HG03135 (cell line): ENCODE measurements at regions not wholly inside any gene's neighbourhood (a gene's known extent, or its start where the extent isn't known, plus 50 kb on each side); places are given as distances from the start of the nearest gene placed in this dataset.

Experiments
- ATAC-seq: cut with Tn5 transposase; IDR thresholded peaks from one replicate; pipeline ENCODE4 v1.9.1; 2021; ENCODE audit warnings: mild to moderate bottlenecking, moderate library complexity; ENCODE audit not compliant: unreplicated experiment

DNA sequence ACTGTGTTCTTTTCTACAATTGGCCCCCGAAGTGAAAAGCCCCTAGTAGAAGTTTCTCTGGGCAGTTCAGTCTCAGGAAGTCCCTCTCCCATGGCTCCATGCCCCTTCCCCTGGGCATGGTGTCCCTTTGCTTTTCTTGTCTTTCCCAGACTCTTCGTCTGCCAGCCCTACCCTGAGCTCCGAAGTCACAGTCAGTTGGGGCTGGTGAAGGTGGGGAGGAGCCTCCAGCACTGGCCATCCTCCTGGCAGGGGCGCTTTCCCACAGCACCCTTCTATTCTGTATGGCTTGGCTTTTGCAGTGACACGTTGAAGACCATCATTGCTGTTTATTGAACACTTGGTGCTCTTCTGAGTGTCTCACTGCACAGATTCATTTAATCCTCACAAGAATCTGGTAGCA, 195.1 kb upstream of the CADM1 start:
- ATAC-seq, result no peak

DNA sequence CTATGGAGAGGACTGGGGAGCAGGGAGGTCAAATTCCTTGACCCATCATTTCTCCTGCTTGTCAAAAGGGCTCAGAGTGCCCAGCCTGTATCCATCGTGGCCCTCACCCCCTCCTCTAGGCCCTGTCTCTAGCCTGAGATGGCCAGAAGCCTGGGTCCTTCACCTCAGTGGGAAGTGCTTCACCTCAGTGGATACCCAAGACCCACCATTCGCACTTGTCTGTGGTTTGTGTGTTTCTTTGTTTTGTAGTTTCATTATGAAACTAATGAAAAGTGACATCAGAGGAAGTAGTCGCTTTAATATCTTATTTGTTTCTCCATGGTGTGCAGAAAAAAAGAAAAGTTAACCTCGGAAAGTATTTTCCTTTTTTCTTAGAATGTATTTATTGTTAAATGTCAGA, 194.0 kb upstream of the CADM1 start:
- ATAC-seq, result no peak

GRCh38 chr11:115696563-115696962, 192.3 kb upstream of the CADM1 start:
- ATAC-seq, result no peak

DNA sequence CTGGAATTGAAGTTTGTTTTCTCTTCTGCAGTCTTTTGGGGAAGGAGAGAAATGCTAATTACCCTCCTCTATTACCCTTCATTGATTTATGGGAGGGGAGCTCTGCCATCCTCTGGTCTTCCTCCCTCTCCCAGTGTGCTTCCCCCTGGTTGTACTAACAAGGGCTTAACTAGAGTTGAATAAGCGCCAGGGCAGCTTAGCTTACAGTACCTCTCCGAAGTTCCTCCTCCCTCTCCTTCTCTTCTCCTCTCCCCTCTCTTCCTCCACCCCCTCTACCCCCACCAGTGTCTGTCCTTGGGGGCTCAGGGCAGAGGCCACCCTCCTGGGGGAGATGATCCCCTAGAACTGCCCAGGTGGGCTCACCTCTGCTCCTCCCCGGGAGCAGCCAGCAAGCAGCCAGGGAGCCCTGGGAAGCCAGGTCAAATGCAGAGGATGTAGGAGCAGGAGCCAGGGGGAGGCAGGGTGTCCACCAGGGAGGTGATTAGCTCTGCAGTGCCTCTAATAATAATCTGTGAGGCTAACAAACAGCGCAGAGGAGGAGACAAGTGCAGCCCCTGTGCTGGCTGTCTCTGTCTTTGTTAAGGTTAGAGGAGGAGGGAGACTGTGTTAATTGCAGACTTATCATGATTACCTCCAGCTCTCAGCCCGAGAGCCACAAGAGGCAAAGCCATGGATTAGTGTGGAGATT, 191.6 kb upstream of the CADM1 start:
- ATAC-seq, result no peak

- ATAC-seq, result no peak
Observed at GRCh38 chr11:115693002-115693401, 188.8 kb upstream of the CADM1 start.

DNA sequence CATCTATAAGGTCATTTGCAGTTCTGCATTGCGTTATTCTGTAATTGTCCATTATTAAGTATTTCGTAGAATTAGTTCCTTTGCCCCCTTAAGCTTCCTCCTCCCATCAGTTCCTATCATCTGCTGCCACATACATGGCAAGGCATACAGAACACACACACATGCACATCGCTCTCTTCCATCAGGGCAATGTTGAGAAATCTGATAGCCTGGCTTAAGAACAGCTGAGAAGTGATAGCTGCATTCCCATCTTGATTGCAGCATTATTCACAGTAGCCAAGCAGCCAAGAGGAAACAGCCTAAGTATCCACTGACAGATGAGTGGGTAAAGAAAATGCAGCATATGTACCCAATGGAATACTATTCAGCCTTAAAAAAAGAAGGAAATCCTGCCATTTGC, 186.8 kb upstream of the CADM1 start:
- no peak for ATAC-seq

DNA sequence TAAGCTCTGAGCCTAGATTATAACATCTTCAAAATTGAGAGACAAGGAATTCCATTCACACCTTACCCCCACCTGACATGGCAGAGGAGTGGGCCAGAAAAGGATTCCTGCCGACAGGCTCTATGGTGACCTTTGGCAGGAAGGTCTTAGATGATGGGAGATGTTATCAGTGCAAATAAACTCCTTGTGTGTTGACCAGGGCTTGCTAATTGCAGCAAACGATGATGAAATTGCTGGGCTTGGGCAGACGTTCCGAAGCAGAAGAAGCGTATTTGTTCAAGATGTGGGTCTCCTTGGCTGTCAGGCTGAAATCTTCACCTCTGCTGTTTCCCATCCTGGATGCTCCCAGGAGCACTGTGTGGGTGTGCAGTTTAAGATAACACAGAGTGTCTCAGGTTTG, 183.7 kb upstream of the CADM1 start:
- no peak for ATAC-seq

DNA sequence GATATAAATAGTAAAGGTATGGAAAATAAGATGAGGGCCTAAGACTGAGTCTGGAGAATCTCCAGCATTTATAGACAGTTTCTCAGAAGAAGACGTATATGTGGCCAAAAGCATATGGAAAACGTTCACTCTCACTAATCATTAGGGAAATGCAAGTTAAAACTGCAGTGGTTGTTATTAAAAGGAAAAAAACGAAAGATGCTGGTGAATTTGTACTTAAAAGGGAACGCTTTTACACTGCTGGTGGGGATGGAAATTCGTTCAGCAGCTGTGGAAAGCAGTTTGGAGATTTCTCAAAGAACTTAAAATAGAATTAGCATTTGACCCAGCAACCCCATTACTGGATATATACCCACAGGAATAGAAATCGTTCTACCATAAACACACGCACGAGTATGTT, 180.5 kb upstream of the CADM1 start:
- ATAC-seq, result no peak

DNA sequence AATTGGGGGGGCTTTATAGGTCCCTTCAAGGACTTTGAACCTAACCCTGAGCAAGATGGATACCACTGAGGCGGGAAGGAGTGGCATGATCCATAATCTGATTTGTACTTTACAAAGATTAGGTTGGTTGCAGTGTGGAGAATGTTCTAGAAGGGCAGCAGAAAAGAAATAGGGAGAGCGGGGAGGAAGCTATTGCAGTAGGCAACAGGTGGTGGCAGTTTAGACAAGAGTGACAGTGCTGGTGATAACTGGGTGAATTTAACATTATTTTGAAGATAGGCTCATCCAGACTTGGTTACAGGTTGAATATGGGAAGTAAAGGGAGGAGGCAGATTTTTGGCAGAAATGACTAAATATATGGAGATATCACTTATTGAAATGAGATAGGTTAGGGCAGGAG, 179.9 kb upstream of the CADM1 start:
- ATAC-seq, result no peak

GRCh38 chr11:115682888-115683287, 178.7 kb upstream of the CADM1 start:
- ATAC-seq, result no peak

- no peak for ATAC-seq
Observed at GRCh38 chr11:115682101-115682500, 177.9 kb upstream of the CADM1 start.

DNA sequence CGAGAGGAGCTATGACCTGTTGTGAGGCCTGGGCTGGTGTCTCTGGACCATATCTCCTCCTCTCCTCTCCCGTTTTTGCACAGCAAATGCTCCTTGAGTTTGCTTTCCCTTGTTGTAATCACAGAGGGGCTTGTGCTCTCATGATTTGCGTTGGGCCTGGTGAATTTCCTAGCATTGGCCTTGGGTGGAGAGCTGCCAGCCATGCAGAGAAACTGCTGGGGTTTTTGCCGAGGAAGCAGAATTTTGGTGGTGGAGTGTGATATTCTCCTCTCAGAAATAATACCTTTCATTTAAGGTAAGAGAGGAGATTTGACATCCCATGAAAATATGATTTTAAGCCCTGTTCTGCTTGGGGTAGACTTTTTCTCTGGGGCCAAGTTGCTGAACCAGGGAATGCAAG, 175.7 kb upstream of the CADM1 start:
- no peak for ATAC-seq

DNA sequence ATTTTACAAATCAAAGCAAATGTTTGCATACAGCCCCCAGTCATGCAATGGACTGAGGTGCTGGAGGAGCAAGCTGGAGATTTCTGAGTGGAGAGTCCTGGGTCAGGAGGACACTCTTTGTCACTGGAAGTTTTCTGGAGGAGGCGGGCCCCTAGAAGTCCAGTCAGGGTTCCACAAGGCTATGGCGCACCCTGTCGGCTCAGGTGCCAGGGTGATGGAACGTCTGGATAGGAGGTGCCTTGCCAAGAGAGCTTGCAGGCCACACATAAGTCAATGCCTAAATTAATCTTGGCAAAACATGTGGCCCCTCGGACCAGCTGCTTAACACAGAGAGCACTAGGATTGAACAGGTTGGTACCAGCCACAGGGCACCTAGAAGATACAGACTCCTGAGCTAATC, 174.7 kb upstream of the CADM1 start:
- ATAC-seq, result no peak

DNA sequence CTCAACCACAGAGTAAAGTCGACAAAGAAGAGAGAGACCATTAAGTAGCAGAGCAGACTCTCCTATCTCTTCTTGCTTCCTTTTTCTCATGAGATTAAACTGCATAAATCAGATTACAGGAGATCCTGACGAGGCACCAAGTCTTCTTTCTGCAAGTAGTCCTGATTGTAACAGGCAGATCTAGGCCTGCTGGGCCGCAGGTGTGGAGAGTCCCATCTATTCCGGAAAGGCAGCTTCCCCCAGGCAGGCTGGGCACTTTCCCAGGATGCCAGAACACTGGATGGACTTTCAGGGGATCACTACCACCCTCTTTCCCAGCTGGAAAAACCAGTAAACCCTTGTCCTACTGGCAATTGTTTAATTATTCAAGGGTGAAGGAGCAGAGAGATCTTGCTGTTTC, 173.0 kb upstream of the CADM1 start:
- no peak for ATAC-seq

- ATAC-seq, result no peak
Observed at GRCh38 chr11:115676768-115677167, 172.6 kb upstream of the CADM1 start.

- no peak for ATAC-seq
Observed at GRCh38 chr11:115676206-115676605, 172.0 kb upstream of the CADM1 start.

DNA sequence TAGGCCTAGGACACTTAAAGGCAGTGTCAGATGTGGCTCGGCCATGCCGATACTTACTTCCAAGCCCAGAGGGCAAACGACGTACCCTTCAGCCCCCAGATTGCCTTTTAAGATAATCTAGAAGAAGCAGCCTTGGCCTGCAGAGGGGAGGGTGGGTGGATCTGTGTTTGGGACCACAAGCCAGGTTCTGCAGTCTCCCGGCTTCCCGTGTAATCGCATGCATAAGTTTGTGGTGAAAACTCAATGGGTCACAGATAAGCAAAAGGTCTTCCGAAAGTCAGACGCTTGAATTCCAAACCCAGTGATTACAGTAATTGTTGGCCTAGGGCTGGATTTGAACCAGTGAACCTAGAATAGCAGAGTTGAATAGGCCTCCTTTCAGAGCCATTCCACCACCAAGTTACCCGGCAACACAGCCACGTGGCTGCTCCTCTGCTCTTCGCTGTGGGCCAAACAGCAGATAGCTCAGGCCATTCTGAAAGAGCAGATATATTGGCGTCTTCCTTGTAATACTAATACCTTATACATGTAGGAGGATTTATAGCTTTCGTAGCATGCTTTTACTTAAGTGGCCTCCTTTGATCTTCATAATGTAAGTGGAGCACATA, 170.8 kb upstream of the CADM1 start:
- no peak for ATAC-seq

DNA sequence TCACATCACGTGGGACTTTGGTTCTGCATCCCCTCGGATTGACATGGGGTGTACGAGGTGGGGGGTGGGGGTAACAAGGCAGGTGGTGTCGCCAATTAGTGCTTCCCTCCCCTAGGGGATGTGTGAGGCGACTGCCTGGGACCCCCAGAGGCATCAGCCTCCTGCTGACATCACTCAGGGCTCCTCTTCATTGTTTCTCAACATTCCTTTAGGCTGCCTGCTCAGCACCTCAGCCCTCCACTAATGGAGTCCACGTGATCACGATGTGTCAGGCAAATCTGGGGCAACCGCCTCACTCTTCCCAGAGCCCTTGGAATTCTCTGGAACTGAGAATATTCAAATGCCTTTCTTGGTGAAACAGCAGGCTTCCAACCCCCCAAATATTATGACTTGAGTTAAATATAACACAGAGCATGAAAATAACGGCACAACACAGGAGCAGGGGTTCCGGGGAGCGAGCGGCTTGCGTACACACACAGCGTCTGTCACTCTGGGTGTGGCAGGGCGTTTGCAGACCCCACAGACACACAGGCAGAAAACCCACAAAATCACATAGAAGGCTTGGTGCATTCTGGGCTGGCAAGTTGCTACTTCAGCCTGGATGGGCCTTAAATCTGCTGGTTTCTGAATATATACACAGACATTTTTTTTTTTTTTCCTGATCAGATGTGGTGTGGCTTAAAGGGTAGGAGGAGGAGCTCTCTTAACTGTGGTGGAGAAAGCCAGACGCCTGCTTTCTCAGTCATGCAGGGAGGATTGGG, 170.1 kb upstream of the CADM1 start:
- no peak for ATAC-seq

DNA sequence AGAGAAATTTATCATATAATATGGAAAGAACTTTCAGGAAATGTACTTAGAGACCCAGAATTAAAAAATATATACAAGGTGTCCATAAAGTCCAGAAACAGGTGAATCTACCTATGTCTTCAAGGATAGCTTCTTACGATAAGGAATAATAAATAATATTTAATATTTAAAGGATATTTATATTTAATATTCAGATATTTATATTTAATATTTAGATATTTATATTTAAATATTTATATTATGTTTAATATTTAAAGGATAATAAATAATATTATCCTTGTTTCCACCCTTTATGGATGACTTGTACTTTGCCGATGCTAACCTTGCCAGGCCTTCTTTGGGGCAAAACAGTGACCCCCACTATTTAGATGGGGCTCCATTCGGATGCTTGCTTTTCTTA, 169.5 kb upstream of the CADM1 start:
- ATAC-seq, result no peak

GRCh38 chr11:115672999-115673411, 168.8 kb upstream of the CADM1 start:
- no peak for ATAC-seq

GRCh38 chr11:115672412-115672811, 168.2 kb upstream of the CADM1 start:
- no peak for ATAC-seq

DNA sequence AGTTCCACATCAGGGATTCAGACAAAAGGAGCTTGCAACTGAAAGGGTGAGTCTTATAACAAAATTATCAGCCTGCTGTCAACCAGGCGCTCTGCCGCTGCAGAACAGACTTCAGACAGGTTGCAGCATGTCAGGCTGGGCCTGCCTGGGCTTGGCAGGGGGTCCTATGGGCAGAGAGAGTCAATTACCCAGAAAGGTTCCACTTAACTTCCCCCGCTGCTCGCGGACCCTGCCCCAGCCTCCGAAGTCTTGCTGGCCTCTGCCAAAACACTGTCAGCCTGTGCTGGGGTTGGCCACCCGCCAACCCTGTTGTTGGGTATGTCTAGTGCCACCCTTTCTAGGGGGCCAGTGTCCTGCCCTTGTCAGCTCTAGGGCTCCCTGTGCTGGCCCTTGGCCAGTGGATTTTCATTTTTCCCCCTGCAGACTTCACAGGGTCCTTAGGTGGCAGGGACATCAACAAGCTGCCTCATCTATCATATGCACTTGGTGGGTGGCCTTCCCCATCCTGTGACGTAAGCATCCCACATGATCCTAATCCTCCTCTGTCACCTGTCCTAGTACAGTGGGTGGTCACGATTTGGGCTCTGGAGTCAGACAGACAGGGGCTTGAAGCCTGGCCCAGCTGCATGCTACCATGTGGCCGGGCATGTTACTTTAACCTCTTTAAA, 166.5 kb upstream of the CADM1 start:
- no peak for ATAC-seq
